ENCODE measurements at regions not wholly inside any gene's neighbourhood (a gene's known extent, or its start where the extent isn't known, plus 50 kb on each side); places are given as distances from the start of the nearest gene placed in this dataset.

DNA sequence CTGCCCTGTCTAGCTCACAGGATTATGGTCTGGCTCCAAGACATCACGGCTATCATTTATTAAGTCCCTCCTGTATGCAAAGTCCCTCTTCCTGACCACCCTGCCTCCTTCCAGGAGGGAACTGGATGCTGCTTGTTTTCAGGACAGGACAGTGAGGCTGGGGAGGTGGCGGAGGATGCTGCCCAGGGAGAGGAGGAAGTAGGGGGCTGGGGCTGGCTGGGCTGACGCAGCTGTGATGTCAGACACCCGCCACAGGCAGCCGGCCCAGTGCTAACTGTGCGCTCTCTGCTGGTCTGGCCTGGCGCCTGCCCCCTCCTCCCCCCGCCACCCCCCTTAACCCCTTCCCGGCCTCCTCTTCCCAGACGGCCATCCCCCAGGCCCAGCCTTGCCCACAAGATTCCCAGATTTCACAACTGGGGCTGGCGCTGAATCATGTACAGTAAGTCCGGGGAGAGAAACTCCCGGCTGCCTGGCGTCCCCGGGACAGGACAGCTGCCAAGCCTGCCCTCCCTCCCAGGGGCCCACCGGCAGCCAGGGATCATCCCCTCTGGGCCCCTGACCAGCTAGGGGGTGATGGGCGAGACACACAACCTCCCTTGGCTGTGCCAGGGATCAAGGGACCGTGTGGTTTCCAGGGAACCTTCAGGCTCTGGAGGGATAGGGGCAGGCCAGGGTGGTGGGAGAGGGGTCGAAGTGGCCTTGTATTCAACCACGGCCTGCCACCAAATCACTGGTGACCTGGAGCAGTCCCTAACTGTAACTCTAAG lies 118.1 kb downstream of the CEBPB start:
- no peak overlapping the region for H3K4me3 ChIP-seq (ENCODE audit: low read length in 3 of 3)
- DNase-seq = peak; percentile 63 to 96 (median 84)
- H3K4me1 ChIP-seq (ENCODE audit: control insufficient read depth in 2 of 3, insufficient read depth in 2 of 3, low read depth in 1 of 3, low read length in 3 of 3) = peaks cover 0 to 41% (median 20%) of the 10 kb centered on the region in 3 donors

GRCh38 chr20:50309280-50309763 lies 118.7 kb downstream of the CEBPB start:
- no peaks in the 10 kb centered on the region for H3K27me3 ChIP-seq (ENCODE audit: control insufficient read depth, insufficient read depth, low read length)
- no peak overlapping the region for H3K4me3 ChIP-seq (ENCODE audit: low read length in 3 of 3)
- intact Hi-C loops (cut with DNase I) = no loop called here
- H3K9me3 ChIP-seq (ENCODE audit: control insufficient read depth in 2 of 3, insufficient read depth in 1 of 3, low read length in 3 of 3) = no peaks in the 10 kb centered on the region
- peak overlapping the region in 1 of 3 donors; percentile 55 for H3K9ac ChIP-seq (ENCODE audit: low read length in 3 of 3)
- FAIRE-seq (no peak), DNase-seq (peak in 1 of 5 donors; percentile 48)
- peak overlapping the region; percentile 79 to 82 for H3K27ac ChIP-seq (ENCODE audit: low read depth in 2 of 2, low read length in 2 of 2)
- peaks cover 0 to 36% (median 20%) of the 10 kb centered on the region in 3 donors for H3K4me1 ChIP-seq (ENCODE audit: control insufficient read depth in 2 of 3, insufficient read depth in 2 of 3, low read depth in 1 of 3, low read length in 3 of 3)
- H3K36me3 ChIP-seq (ENCODE audit: control insufficient read depth in 2 of 3, insufficient read depth in 3 of 3, low read length in 3 of 3) = no peaks in the 10 kb centered on the region
- no peak for TF ChIP-seq CTCF (IDR thresholded peaks at IDR 0.05; ENCODE audit: borderline replicate concordance, extremely low read depth, insufficient read depth)

More for the DNA sequence above, 118.1 kb downstream of the CEBPB start:
- H3K9me3 ChIP-seq (ENCODE audit: control insufficient read depth in 2 of 3, insufficient read depth in 1 of 3, low read length in 3 of 3) = no peaks in the 10 kb centered on the region
- FAIRE-seq = no peak
- peak overlapping the region; percentile 82 to 93 for H3K27ac ChIP-seq (ENCODE audit: low read depth in 2 of 2, low read length in 2 of 2)
- H3K27me3 ChIP-seq (ENCODE audit: control insufficient read depth, insufficient read depth, low read length) = no peaks in the 10 kb centered on the region
- no peaks in the 10 kb centered on the region for H3K36me3 ChIP-seq (ENCODE audit: control insufficient read depth in 2 of 3, insufficient read depth in 3 of 3, low read length in 3 of 3)
- intact Hi-C loops (cut with DNase I) = no loop called here
- TF ChIP-seq CTCF (IDR thresholded peaks at IDR 0.05; ENCODE audit: borderline replicate concordance, extremely low read depth, insufficient read depth) = no peak
- H3K9ac ChIP-seq (ENCODE audit: low read length in 3 of 3) = peak overlapping the region in 2 of 3 donors; percentile 48 to 66

GRCh38 chr20:50309764-50310672 lies 119.4 kb downstream of the CEBPB start:
- intact Hi-C loops (cut with DNase I) = no loop called here
- H3K4me1 ChIP-seq (ENCODE audit: control insufficient read depth in 2 of 3, insufficient read depth in 2 of 3, low read depth in 1 of 3, low read length in 3 of 3) = peaks cover 0 to 36% (median 20%) of the 10 kb centered on the region in 3 donors
- no peaks in the 10 kb centered on the region for H3K9me3 ChIP-seq (ENCODE audit: control insufficient read depth in 2 of 3, insufficient read depth in 1 of 3, low read length in 3 of 3)
- H3K36me3 ChIP-seq (ENCODE audit: control insufficient read depth in 2 of 3, insufficient read depth in 3 of 3, low read length in 3 of 3) = no peaks in the 10 kb centered on the region
- H3K27me3 ChIP-seq (ENCODE audit: control insufficient read depth, insufficient read depth, low read length) = no peaks in the 10 kb centered on the region
- no peak overlapping the region for H3K4me3 ChIP-seq (ENCODE audit: low read length in 3 of 3)
- H3K9ac ChIP-seq (ENCODE audit: low read length in 3 of 3) = peak overlapping the region in 1 of 3 donors; percentile 55
- FAIRE-seq (no peak), DNase-seq (no peak)
- no peak for TF ChIP-seq CTCF (IDR thresholded peaks at IDR 0.05; ENCODE audit: borderline replicate concordance, extremely low read depth, insufficient read depth)
- H3K27ac ChIP-seq (ENCODE audit: low read depth in 2 of 2, low read length in 2 of 2) = peak overlapping the region; percentile 79 to 82

All from kidney (tissue), 13 donors.